GM12878 (cell line): ENCODE measurements at regions not wholly inside any gene's neighbourhood (a gene's known extent, or its start where the extent isn't known, plus 50 kb on each side); places are given as distances from the start of the nearest gene placed in this dataset.

Source experiments
- ATAC-seq: fragments of 200-7000 bp; cut with Tn5 transposase; 3 replicates; pipeline ENCODE4 v1.9.1; 2020; ENCODE audit warnings: mild to moderate bottlenecking, moderate library complexity
- BruUV-seq: library from RNA; stranded (reverse); fragments of 400-500 nt; replicated peaks from 2 replicates; lab custom pipeline; 2021; lab: Mats Ljungman, UMichigan
- CTCF ChIA-PET: fragments of 300-600 bp; sonication (Branson Sonifier 250); formaldehyde crosslinking; extraction: SDS; loops from one replicate; lab custom pipeline; 2021; ENCODE audit warnings: inconsistent platforms; lab: Yijun Ruan, JAX
- POLR2A ChIA-PET: fragments of 350-600 bp; formaldehyde crosslinking; extraction: SDS; loops from one replicate; lab custom pipeline; 2021; ENCODE audit warnings: inconsistent platforms; lab: Charles Lee
- RAD21 ChIA-PET: fragments of 300-600 bp; sonication (Branson Sonifier 250); formaldehyde crosslinking; loops from one replicate; lab custom pipeline; 2023; ENCODE audit warnings: antibody characterized with exemption; ENCODE audit not compliant: unreplicated experiment; lab: Charles Lee
- SMC1A ChIA-PET: fragments of 300-600 bp; sonication (Branson Sonifier 250); formaldehyde crosslinking; loops from one replicate; lab custom pipeline; 2023; ENCODE audit not compliant: unreplicated experiment, uncharacterized antibody; lab: Charles Lee
- DNase-seq: peaks from one replicate; pipeline ENCODE4 v3.0.0-alpha.2; 2011; ENCODE audit warnings: low read depth, low spot score
- FAIRE-seq: peaks from 3 replicates; lab custom pipeline; 2011; peaks lifted over from hg19 to GRCh38; lab: Jason Lieb, UNC
- H2AFZ ChIP-seq: 2 replicates; pipeline ENCODE4 v1.6.0; 2011; ENCODE audit warnings: low read depth, low read length, control low read depth; ENCODE audit not compliant: control insufficient read depth
- H3K27ac ChIP-seq: 2 replicates; pipeline ENCODE4 v1.5.1; 2011; ENCODE audit warnings: control low read depth; ENCODE audit not compliant: control insufficient read depth, insufficient read depth
- H3K27me3 ChIP-seq, 2 experiments: replicated peaks in 1 of 2; 2 replicates each; pipeline versions ENCODE4 v1.6.0 to v1.6.1; 2011; ENCODE audit warnings: low read length in 1 of 2; ENCODE audit not compliant: control insufficient read depth in 2 of 2, insufficient read depth in 2 of 2
- H3K36me3 ChIP-seq, 2 experiments: 2 replicates each; pipeline ENCODE4 v1.5.1; 2011; ENCODE audit warnings: low read length in 1 of 2; ENCODE audit not compliant: control insufficient read depth in 2 of 2, insufficient read depth in 2 of 2
- H3K4me1 ChIP-seq: 2 replicates; pipeline ENCODE4 v1.6.1; 2011; ENCODE audit warnings: mild to moderate bottlenecking, low read length, moderate library complexity, mixed read lengths; ENCODE audit not compliant: control insufficient read depth, insufficient read depth
- H3K4me2 ChIP-seq: 2 replicates; pipeline ENCODE4 v1.6.0; 2011; ENCODE audit warnings: control low read depth; ENCODE audit not compliant: control insufficient read depth, insufficient read depth
- H3K4me3 ChIP-seq: fragments of 200-600 bp; sonication (generic); 2 replicates; pipeline ENCODE4 v1.5.1; 2016
- H3K79me2 ChIP-seq: 2 replicates; pipeline ENCODE4 v1.6.0; 2011; ENCODE audit warnings: low read length; ENCODE audit not compliant: control insufficient read depth, insufficient read depth
- H3K9ac ChIP-seq: 2 replicates; pipeline ENCODE4 v1.8.0; 2011; ENCODE audit warnings: low read length, control low read depth, mixed read lengths; ENCODE audit not compliant: control insufficient read depth, insufficient read depth
- H3K9me3 ChIP-seq: replicated peaks from 3 replicates; pipeline ENCODE4 v1.5.1; 2011; ENCODE audit warnings: mild to moderate bottlenecking, low read length; ENCODE audit not compliant: control insufficient read depth, insufficient read depth
- H4K20me1 ChIP-seq: 2 replicates; pipeline ENCODE4 v1.6.0; 2011; ENCODE audit not compliant: control insufficient read depth, insufficient read depth
- BCL11A ChIP-seq: IDR thresholded peaks from 2 replicates; pipeline ENCODE4 v1.6.1; 2011; ENCODE audit warnings: low read depth, low read length
- BMI1 ChIP-seq: fragments of 450-650 bp; IDR thresholded peaks from 2 replicates; pipeline ENCODE4 v1.6.1; 2016; ENCODE audit warnings: mild to moderate bottlenecking, moderate library complexity, borderline replicate concordance
- E2F4 ChIP-seq: IDR thresholded peaks from 2 replicates; pipeline ENCODE4 v1.6.1; 2012; ENCODE audit warnings: low read depth, low read length, improper control_type of control experiment
- IKZF1 ChIP-seq: fragments of 450-650 bp; conservative IDR thresholded peaks from 2 replicates; pipeline ENCODE4 v1.6.1; 2017; ENCODE audit warnings: antibody characterized with exemption, mild to moderate bottlenecking
- KAT2A ChIP-seq: conservative IDR thresholded peaks from 2 replicates; pipeline ENCODE4 v1.6.1; 2011; ENCODE audit warnings: low read depth, low read length; ENCODE audit not compliant: control insufficient read depth
- MAX ChIP-seq: IDR thresholded peaks from 2 replicates; pipeline ENCODE4 v1.6.1; 2012; ENCODE audit warnings: low read depth, low read length, improper control_type of control experiment
- MXI1 ChIP-seq: fragments of 150-350 bp; IDR thresholded peaks from 2 replicates; pipeline ENCODE4 v1.6.1; 2011; ENCODE audit warnings: low read depth, mild to moderate bottlenecking, inconsistent platforms, low read length, improper control_type of control experiment
- MYC ChIP-seq: IDR thresholded peaks from 2 replicates; pipeline ENCODE4 v1.6.1; 2011; ENCODE audit warnings: mild to moderate bottlenecking, low read length, moderate library complexity, inconsistent platforms; ENCODE audit not compliant: insufficient read depth, insufficient replicate concordance, insufficient read length, severe bottlenecking
- POLR2AphosphoS2 ChIP-seq: IDR thresholded peaks from 2 replicates; pipeline ENCODE4 v1.6.1; 2011; ENCODE audit warnings: low read depth, mild to moderate bottlenecking, low read length, improper control_type of control experiment, moderate library complexity
- POLR2AphosphoS5 ChIP-seq: IDR thresholded peaks from 2 replicates; pipeline ENCODE4 v1.6.1; 2011; ENCODE audit warnings: mild to moderate bottlenecking, low read length, inconsistent platforms
- WGBS: methylation state at CpG from one replicate; pipeline ENCODE4 v1.1.6; 2016; ENCODE audit warnings: low lambda C conversion rate; ENCODE audit not compliant: insufficient replicate concordance, insufficient coverage; ENCODE audit errors: missing lambda C conversion rate; 5-methylcytosine and 5-hydroxymethylcytosine counted together
- in situ Hi-C: fragments of 300-500 bp; cut with MboI; formaldehyde crosslinking; loops from 9 replicates; pipeline ENCODE4 v1.14.3; 2018; ENCODE audit warnings: mixed read lengths
- intact Hi-C: fragments of 100-400 bp; cut with micrococcal nuclease; formaldehyde crosslinking; loops from one replicate; pipeline ENCODE4 v1.14.2; 2022; ENCODE audit not compliant: unreplicated experiment
- TF ChIP-seq, protein P1 (sequence below): fragments of 450-650 bp; IDR thresholded peaks from 2 replicates; pipeline ENCODE4 v1.6.1; 2016; ENCODE audit warnings: mild to moderate bottlenecking, moderate library complexity, borderline replicate concordance
- TF ChIP-seq, protein P2 (sequence below): fragments of 450-650 bp; IDR thresholded peaks from 2 replicates; pipeline ENCODE4 v1.6.1; 2016; ENCODE audit warnings: mild to moderate bottlenecking

- TF ChIP-seq E2F4 (no peak), BCL11A (no peak)
Measured at GRCh38 chr6:37082390-37083130, 77.1 kb downstream of the FGD2 start (continued).

GRCh38 chr6:37083243-37084138, 78.0 kb downstream of the FGD2 start:
- Histone ChIP-seq H3K79me2 (no peaks in the 10 kb centered on the region), H3K4me2 (no peak overlapping the region), H4K20me1 (no peaks in the 10 kb centered on the region), H3K27ac (no peak overlapping the region), H3K9ac (no peak overlapping the region), H2AFZ (no peak overlapping the region), H3K27me3 (no peaks in the 10 kb centered on the region; a peak in 1 of 4 replicates), H3K4me3 (no peak overlapping the region), H3K36me3 (no peaks in the 10 kb centered on the region), H3K4me1 (no peaks in the 10 kb centered on the region), H3K9me3 (no peaks in the 10 kb centered on the region)
- intact Hi-C loops, result no loop called here
- in situ Hi-C loops, result no loop called here
- SMC1A ChIA-PET, result interaction anchor here (0.6 to 1.9 kb wide), 4 partner anchors 10 to 92 kb away, joined by 3 to 5 read pairs (median 3); no protein-coding TSS in a partner anchor
- no TSS peak for BruUV-seq
- RAD21 ChIA-PET, result no interaction called here
- ATAC-seq, result no peak
- CTCF ChIA-PET, result interaction anchor here (0.6 kb wide), 1 partner anchor 26 kb away, joined by 4 read pairs; no protein-coding TSS in a partner anchor
- DNase-seq, result no peak
- 57% methylated on average over 14 of the region's 14 CpGs for WGBS
- FAIRE-seq, result no peak
- POLR2A ChIA-PET, result interaction anchor here (0.9 kb wide), 1 partner anchor 76 kb away, joined by 3 read pairs; no protein-coding TSS in a partner anchor
- TF ChIP-seq IKZF1 (no peak), KAT2A (no peak), POLR2AphosphoS2 (no peak), MXI1 (no peak), MYC (no peak), MAX (no peak), POLR2AphosphoS5 (no peak), BMI1 (no peak)
- TF ChIP-seq, protein P1, sequence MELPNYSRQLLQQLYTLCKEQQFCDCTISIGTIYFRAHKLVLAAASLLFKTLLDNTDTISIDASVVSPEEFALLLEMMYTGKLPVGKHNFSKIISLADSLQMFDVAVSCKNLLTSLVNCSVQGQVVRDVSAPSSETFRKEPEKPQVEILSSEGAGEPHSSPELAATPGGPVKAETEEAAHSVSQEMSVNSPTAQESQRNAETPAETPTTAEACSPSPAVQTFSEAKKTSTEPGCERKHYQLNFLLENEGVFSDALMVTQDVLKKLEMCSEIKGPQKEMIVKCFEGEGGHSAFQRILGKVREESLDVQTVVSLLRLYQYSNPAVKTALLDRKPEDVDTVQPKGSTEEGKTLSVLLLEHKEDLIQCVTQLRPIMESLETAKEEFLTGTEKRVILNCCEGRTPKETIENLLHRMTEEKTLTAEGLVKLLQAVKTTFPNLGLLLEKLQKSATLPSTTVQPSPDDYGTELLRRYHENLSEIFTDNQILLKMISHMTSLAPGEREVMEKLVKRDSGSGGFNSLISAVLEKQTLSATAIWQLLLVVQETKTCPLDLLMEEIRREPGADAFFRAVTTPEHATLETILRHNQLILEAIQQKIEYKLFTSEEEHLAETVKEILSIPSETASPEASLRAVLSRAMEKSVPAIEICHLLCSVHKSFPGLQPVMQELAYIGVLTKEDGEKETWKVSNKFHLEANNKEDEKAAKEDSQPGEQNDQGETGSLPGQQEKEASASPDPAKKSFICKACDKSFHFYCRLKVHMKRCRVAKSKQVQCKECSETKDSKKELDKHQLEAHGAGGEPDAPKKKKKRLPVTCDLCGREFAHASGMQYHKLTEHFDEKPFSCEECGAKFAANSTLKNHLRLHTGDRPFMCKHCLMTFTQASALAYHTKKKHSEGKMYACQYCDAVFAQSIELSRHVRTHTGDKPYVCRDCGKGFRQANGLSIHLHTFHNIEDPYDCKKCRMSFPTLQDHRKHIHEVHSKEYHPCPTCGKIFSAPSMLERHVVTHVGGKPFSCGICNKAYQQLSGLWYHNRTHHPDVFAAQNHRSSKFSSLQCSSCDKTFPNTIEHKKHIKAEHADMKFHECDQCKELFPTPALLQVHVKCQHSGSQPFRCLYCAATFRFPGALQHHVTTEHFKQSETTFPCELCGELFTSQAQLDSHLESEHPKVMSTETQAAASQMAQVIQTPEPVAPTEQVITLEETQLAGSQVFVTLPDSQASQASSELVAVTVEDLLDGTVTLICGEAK, result no peak
- TF ChIP-seq, protein P2, sequence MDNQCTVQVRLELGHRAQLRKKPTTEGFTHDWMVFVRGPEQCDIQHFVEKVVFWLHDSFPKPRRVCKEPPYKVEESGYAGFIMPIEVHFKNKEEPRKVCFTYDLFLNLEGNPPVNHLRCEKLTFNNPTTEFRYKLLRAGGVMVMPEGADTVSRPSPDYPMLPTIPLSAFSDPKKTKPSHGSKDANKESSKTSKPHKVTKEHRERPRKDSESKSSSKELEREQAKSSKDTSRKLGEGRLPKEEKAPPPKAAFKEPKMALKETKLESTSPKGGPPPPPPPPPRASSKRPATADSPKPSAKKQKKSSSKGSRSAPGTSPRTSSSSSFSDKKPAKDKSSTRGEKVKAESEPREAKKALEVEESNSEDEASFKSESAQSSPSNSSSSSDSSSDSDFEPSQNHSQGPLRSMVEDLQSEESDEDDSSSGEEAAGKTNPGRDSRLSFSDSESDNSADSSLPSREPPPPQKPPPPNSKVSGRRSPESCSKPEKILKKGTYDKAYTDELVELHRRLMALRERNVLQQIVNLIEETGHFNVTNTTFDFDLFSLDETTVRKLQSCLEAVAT, result no peak
